Body of pancreas (tissue), 4 donors: ENCODE measurements at regions not wholly inside any gene's neighbourhood (a gene's known extent, or its start where the extent isn't known, plus 50 kb on each side); places are given as distances from the start of the nearest gene placed in this dataset.

Experiments used
- CTCF ChIP-seq, 7 experiments: fragments of 450-650 bp in 4 of 7; fragments of 200-600 bp in 3 of 7; sonication (generic) in 3 of 7; IDR thresholded peaks; one replicate each; pipeline ENCODE4 v1.5.1; 2016 to 2019; ENCODE audit warnings: antibody characterized with exemption in 7 of 7
- POLR2A ChIP-seq, 3 donors: fragments of 450-650 bp; IDR thresholded peaks; one replicate each; pipeline ENCODE4 v1.6.1; 2016; ENCODE audit warnings: antibody characterized with exemption in 3 of 3, mild to moderate bottlenecking in 2 of 3

GRCh38 chr13:40398065-40398464, 268.4 kb downstream of the FOXO1 start:
- no peak for TF ChIP-seq CTCF (IDR thresholded peaks at IDR 0.05)
- TF ChIP-seq POLR2A (IDR thresholded peaks at IDR 0.05): no peak
